Mucosa of rectum (tissue), 2 donors: ENCODE measurements at regions not wholly inside any gene's neighbourhood (a gene's known extent, or its start where the extent isn't known, plus 50 kb on each side); places are given as distances from the start of the nearest gene placed in this dataset.

Experiments
- H3K27ac ChIP-seq, 2 donors: one replicate each; pipeline ENCODE4 v1.7.0; 2013; ENCODE audit warnings: inconsistent platforms in 2 of 2, low read depth in 2 of 2, low read length in 2 of 2
- H3K27me3 ChIP-seq, 2 donors: one replicate each; pipeline ENCODE4 v1.7.0; 2013; ENCODE audit warnings: low read length in 2 of 2; ENCODE audit not compliant: control insufficient read depth in 2 of 2, insufficient read depth in 2 of 2
- H3K36me3 ChIP-seq, 2 donors: one replicate each; pipeline ENCODE4 v1.7.0; 2013; ENCODE audit warnings: low read length in 2 of 2; ENCODE audit not compliant: control insufficient read depth in 2 of 2, insufficient read depth in 2 of 2
- H3K4me1 ChIP-seq, 2 donors: one replicate each; pipeline ENCODE4 v1.7.0; 2013; ENCODE audit warnings: low read length in 2 of 2, mild to moderate bottlenecking in 1 of 2; ENCODE audit not compliant: control insufficient read depth in 2 of 2, insufficient read depth in 2 of 2
- H3K4me3 ChIP-seq, 2 donors: one replicate each; pipeline ENCODE4 v1.7.0; 2013; ENCODE audit warnings: low read length in 2 of 2
- H3K9ac ChIP-seq, 2 donors: one replicate each; pipeline ENCODE4 v1.7.0; 2013; ENCODE audit warnings: low read length in 2 of 2, low read depth in 1 of 2, mild to moderate bottlenecking in 1 of 2
- H3K9me3 ChIP-seq, 2 donors: one replicate each; pipeline ENCODE4 v1.7.0; 2013; ENCODE audit warnings: low read length in 2 of 2; ENCODE audit not compliant: control insufficient read depth in 2 of 2
- donor health status: healthy.
- donor health status: Normal muscosa, but diverticular disease.

GRCh38 chr13:68199271-68199670 lies 969.1 kb upstream of the PCDH9 start:
- Histone ChIP-seq H3K9me3 (no peaks in the 10 kb centered on the region), H3K27ac (no peak overlapping the region), H3K4me3 (no peak overlapping the region), H3K27me3 (no peaks in the 10 kb centered on the region), H3K4me1 (no peaks in the 10 kb centered on the region), H3K9ac (no peak overlapping the region), H3K36me3 (no peaks in the 10 kb centered on the region)

GRCh38 chr13:68190818-68191217 lies 960.7 kb upstream of the PCDH9 start:
- H3K4me3 ChIP-seq = no peak overlapping the region
- H3K9me3 ChIP-seq = no peaks in the 10 kb centered on the region
- no peak overlapping the region for H3K9ac ChIP-seq
- no peak overlapping the region for H3K27ac ChIP-seq
- H3K27me3 ChIP-seq = no peaks in the 10 kb centered on the region
- no peaks in the 10 kb centered on the region for H3K4me1 ChIP-seq
- H3K36me3 ChIP-seq = no peaks in the 10 kb centered on the region

DNA sequence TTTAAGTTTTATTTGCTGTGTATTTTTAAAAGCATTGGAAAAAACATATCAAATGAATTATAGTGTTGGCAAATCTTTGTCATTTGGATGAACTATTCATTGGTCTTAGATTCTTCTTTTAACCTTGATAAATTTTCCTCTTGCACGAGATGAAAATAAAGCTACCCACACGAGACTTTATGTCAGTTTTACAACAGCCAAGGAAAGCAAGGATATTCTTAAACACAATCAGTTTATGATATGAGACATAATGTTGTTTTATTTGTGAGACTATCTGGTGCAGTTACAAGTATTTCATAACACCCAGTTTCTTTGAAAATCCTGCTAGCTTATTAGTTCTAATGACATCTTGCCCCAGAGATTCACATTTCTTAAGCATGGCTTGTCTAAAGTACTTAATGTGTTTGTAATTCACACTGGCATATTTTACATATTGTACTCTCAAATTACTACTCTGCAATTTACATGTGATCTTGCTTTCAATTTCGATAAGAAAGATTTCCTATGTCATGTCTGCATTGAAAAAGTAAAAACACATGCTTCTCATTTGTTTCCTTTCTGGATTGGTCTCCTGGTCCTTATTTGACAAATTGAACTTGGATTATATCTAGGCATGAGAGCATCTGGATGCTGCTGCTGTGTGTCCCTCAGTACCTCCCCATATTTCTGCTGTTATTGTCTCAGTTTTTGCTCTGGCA lies 955.5 kb upstream of the PCDH9 start:
- Histone ChIP-seq H3K36me3 (no peaks in the 10 kb centered on the region), H3K27ac (no peak overlapping the region), H3K4me3 (no peak overlapping the region), H3K4me1 (no peaks in the 10 kb centered on the region), H3K27me3 (no peaks in the 10 kb centered on the region), H3K9ac (no peak overlapping the region), H3K9me3 (no peaks in the 10 kb centered on the region)

DNA sequence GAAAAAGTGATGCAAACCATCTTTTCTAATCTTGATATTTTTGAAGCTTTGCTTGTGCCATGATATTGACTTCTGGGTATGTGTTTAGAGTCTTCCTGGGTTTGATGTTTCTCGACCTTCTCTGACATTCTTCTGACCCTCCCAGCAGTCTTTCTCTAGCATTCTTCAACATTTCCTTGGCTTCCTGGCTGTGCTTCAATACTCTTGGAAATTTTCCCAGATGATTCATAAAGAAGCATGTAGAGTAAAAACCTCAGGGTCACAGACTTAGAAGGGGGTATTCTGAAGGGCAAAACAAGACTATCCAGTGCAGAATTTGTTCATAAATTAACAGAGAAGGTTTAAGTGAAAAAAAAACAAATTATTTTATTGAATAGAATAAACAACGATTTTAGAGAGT lies 946.3 kb upstream of the PCDH9 start:
- H3K9me3 ChIP-seq = no peaks in the 10 kb centered on the region
- no peaks in the 10 kb centered on the region for H3K27me3 ChIP-seq
- H3K4me3 ChIP-seq = no peak overlapping the region
- no peak overlapping the region for H3K9ac ChIP-seq
- no peak overlapping the region for H3K27ac ChIP-seq
- no peaks in the 10 kb centered on the region for H3K36me3 ChIP-seq
- no peaks in the 10 kb centered on the region for H3K4me1 ChIP-seq

- Histone ChIP-seq H3K9me3 (no peaks in the 10 kb centered on the region), H3K9ac (no peak overlapping the region), H3K27ac (no peak overlapping the region), H3K4me3 (no peak overlapping the region), H3K27me3 (no peaks in the 10 kb centered on the region), H3K4me1 (no peaks in the 10 kb centered on the region), H3K36me3 (no peaks in the 10 kb centered on the region)
Measured at GRCh38 chr13:68174893-68175292, 944.8 kb upstream of the PCDH9 start.

DNA sequence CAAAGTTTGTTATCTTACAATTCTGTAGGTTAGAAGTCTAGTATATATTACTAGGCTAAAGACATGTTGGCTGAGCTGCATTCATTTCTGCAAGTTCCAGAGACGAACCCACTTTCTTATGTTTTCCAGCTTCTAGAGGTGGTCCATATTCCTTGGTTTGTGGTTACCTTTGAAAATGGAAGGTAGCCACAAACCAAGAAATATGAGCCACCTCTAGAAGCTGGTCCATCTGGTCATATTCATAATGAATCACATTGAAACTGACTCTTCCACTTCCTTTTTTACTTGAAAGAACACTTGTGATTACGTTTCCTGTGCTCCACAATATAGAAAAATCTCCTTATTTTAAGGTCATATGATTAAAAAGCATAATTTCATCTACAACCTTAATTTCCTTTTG lies 943.0 kb upstream of the PCDH9 start:
- H3K4me3 ChIP-seq = no peak overlapping the region
- no peaks in the 10 kb centered on the region for H3K27me3 ChIP-seq
- no peaks in the 10 kb centered on the region for H3K36me3 ChIP-seq
- H3K9ac ChIP-seq = no peak overlapping the region
- no peaks in the 10 kb centered on the region for H3K4me1 ChIP-seq
- H3K27ac ChIP-seq = no peak overlapping the region
- H3K9me3 ChIP-seq = no peaks in the 10 kb centered on the region

DNA sequence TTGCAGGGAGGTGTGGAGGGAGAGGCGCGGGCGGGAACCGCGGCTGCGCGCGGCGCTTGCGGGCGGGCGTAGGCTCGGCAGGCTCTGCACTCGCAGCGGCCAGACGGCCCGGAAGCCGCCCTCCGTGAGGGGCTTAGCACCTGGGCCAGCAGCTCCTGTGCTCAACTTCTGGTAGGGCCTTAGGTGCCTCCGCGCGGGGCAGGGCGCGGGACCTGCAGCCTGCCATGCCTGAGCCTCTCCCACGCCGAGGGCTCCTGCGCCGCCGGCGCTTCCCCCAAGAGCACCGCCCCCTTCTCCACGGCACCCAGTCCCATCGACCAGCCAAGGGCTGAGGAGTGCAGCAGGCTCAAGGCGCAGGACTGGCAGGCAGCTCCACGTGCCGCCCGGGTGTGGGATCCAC lies 940.8 kb upstream of the PCDH9 start:
- no peaks in the 10 kb centered on the region for H3K27me3 ChIP-seq
- H3K9me3 ChIP-seq = no peaks in the 10 kb centered on the region
- no peaks in the 10 kb centered on the region for H3K4me1 ChIP-seq
- no peak overlapping the region for H3K9ac ChIP-seq
- H3K4me3 ChIP-seq = no peak overlapping the region
- no peak overlapping the region for H3K27ac ChIP-seq
- H3K36me3 ChIP-seq = no peaks in the 10 kb centered on the region

- H3K4me1 ChIP-seq = no peaks in the 10 kb centered on the region
- H3K9ac ChIP-seq = no peak overlapping the region
- no peaks in the 10 kb centered on the region for H3K9me3 ChIP-seq
- H3K27ac ChIP-seq = no peak overlapping the region
- H3K36me3 ChIP-seq = no peaks in the 10 kb centered on the region
- no peak overlapping the region for H3K4me3 ChIP-seq
- no peaks in the 10 kb centered on the region for H3K27me3 ChIP-seq
Measured at GRCh38 chr13:68168448-68168847, 938.3 kb upstream of the PCDH9 start.

DNA sequence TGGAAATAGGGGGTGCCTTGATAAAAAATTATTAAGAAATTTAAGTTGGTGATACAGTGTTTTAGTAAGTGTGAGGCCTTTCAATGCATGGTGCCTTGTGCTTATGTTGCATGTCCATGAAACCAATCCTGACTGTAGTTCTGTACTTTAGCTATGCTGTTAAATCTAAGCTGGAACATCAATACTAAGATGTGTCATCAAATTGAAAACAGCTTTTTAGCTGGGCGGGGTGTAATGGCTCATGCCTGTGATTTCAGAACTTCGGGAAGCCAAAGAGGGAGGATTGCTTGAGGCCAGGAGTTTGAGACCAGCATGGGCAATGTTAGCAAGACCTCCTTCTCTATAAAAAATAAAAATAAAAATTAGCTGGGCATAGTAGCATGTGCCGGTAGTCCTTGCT lies 930.3 kb upstream of the PCDH9 start:
- no peaks in the 10 kb centered on the region for H3K9me3 ChIP-seq
- H3K9ac ChIP-seq = no peak overlapping the region
- H3K36me3 ChIP-seq = no peaks in the 10 kb centered on the region
- no peaks in the 10 kb centered on the region for H3K4me1 ChIP-seq
- no peak overlapping the region for H3K27ac ChIP-seq
- H3K4me3 ChIP-seq = no peak overlapping the region
- H3K27me3 ChIP-seq = no peaks in the 10 kb centered on the region

GRCh38 chr13:68152414-68152813 lies 922.3 kb upstream of the PCDH9 start:
- no peaks in the 10 kb centered on the region for H3K36me3 ChIP-seq
- H3K27ac ChIP-seq = no peak overlapping the region
- H3K9me3 ChIP-seq = no peaks in the 10 kb centered on the region
- H3K27me3 ChIP-seq = no peaks in the 10 kb centered on the region
- H3K4me3 ChIP-seq = no peak overlapping the region
- H3K9ac ChIP-seq = no peak overlapping the region
- H3K4me1 ChIP-seq = no peaks in the 10 kb centered on the region

GRCh38 chr13:68145852-68146251 lies 915.7 kb upstream of the PCDH9 start:
- Histone ChIP-seq H3K9me3 (no peaks in the 10 kb centered on the region), H3K36me3 (no peaks in the 10 kb centered on the region), H3K9ac (no peak overlapping the region), H3K4me1 (no peaks in the 10 kb centered on the region), H3K27ac (no peak overlapping the region), H3K4me3 (no peak overlapping the region), H3K27me3 (no peaks in the 10 kb centered on the region)
